Liver (tissue), 3 donors: ENCODE measurements at regions not wholly inside any gene's neighbourhood (a gene's known extent, or its start where the extent isn't known, plus 50 kb on each side); places are given as distances from the start of the nearest gene placed in this dataset.
"Not testable (repeated sequence)": the region's sequence is repeated elsewhere in the genome, so short reads cannot be mapped to it uniquely, and the experiment has no call there.

Source experiments
- CTCF ChIP-seq: fragments of 150-350 bp; IDR thresholded peaks from 2 replicates; pipeline ENCODE4 v1.5.1; 2017; ENCODE audit warnings: improper control_type of control experiment, low read depth, low read length; ENCODE audit not compliant: missing input control
- EGR1 ChIP-seq, 2 donors: IDR thresholded peaks; 2 replicates each; pipeline ENCODE4 v1.6.1; 2016 to 2018; ENCODE audit warnings: antibody characterized with exemption in 2 of 2, low read depth in 2 of 2
- GABPA ChIP-seq, 2 donors: IDR thresholded peaks in 1 of 2; conservative IDR thresholded peaks in 1 of 2; 2 replicates each; pipeline ENCODE4 v1.6.1; 2016; ENCODE audit warnings: antibody characterized with exemption in 2 of 2, mild to moderate bottlenecking in 1 of 2, moderate library complexity in 1 of 2
- HNF4A ChIP-seq, 2 donors: conservative IDR thresholded peaks; 2 replicates each; pipeline ENCODE4 v1.6.1; 2016; ENCODE audit warnings: antibody characterized with exemption in 2 of 2, mild to moderate bottlenecking in 2 of 2
- JUND ChIP-seq, 2 donors: IDR thresholded peaks; 2 replicates each; pipeline ENCODE4 v1.6.1; 2016; ENCODE audit warnings: antibody characterized with exemption in 2 of 2
- MAX ChIP-seq: IDR thresholded peaks from 2 replicates; pipeline ENCODE4 v1.6.1; 2016; ENCODE audit warnings: antibody characterized with exemption
- RAD21 ChIP-seq, 2 donors: IDR thresholded peaks; 2 replicates each; pipeline ENCODE4 v1.6.1; 2016; ENCODE audit warnings: antibody characterized with exemption in 2 of 2, mild to moderate bottlenecking in 2 of 2
- REST ChIP-seq: IDR thresholded peaks from 2 replicates; pipeline ENCODE4 v1.6.1; 2016; ENCODE audit warnings: antibody characterized with exemption, mild to moderate bottlenecking
- RXRA ChIP-seq, 2 donors: IDR thresholded peaks; 2 replicates each; pipeline ENCODE4 v1.6.1; 2017 to 2018; ENCODE audit warnings: antibody characterized with exemption in 2 of 2, mild to moderate bottlenecking in 1 of 2
- SP1 ChIP-seq: IDR thresholded peaks from 2 replicates; pipeline ENCODE4 v1.6.1; 2018; ENCODE audit warnings: antibody characterized with exemption, mild to moderate bottlenecking
- TAF1 ChIP-seq: conservative IDR thresholded peaks from 2 replicates; pipeline ENCODE4 v1.6.1; 2016; ENCODE audit warnings: antibody characterized with exemption, mild to moderate bottlenecking
- YY1 ChIP-seq: IDR thresholded peaks from 2 replicates; pipeline ENCODE4 v1.6.1; 2016; ENCODE audit warnings: antibody characterized with exemption, mild to moderate bottlenecking
- ZBTB33 ChIP-seq: IDR thresholded peaks from 2 replicates; pipeline ENCODE4 v1.6.1; 2016; ENCODE audit warnings: antibody characterized with exemption
- TF ChIP-seq, protein P1 (sequence below): IDR thresholded peaks from 2 replicates; pipeline ENCODE4 v1.6.1; 2016; ENCODE audit warnings: antibody characterized with exemption
- donor health status: healthy.
- donor health status: healthy.

GRCh38 chr5:176033186-176033585, 65.1 kb upstream of the THOC3 start:
- TF ChIP-seq CTCF; GABPA (IDR thresholded peaks at IDR 0.05 in 1 of 2, conservative IDR thresholded peaks at IDR 0.05 in 1 of 2); ZBTB33; SP1; EGR1 (IDR thresholded peaks at IDR 0.05; ENCODE audit: low read depth in 2 of 2); RAD21 (IDR thresholded peaks at IDR 0.05); YY1; TAF1; REST; MAX; RXRA (IDR thresholded peaks at IDR 0.05); JUND (IDR thresholded peaks at IDR 0.05); HNF4A (conservative IDR thresholded peaks at IDR 0.05): not testable (repeated sequence)
- TF ChIP-seq, protein P1, sequence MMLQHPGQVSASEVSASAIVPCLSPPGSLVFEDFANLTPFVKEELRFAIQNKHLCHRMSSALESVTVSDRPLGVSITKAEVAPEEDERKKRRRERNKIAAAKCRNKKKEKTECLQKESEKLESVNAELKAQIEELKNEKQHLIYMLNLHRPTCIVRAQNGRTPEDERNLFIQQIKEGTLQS = not testable (repeated sequence)
